T47D (cell line): ENCODE measurements at regions not wholly inside any gene's neighbourhood (a gene's known extent, or its start where the extent isn't known, plus 50 kb on each side); places are given as distances from the start of the nearest gene placed in this dataset.
"Not testable (repeated sequence)": the region's sequence is repeated elsewhere in the genome, so short reads cannot be mapped to it uniquely, and the experiment has no call there.

Source experiments
- DNase-seq, 2 experiments: peaks; one replicate each; pipeline versions ENCODE4 v3.0.0 to v3.0.0-alpha.2; 2011 to 2012; ENCODE audit warnings: low read depth in 1 of 2, low spot score in 1 of 2
- JUND ChIP-seq: IDR thresholded peaks from 2 replicates; pipeline ENCODE4 v1.6.1; 2012; ENCODE audit warnings: low read depth
- in situ Hi-C: cut with HindIII; loops from 2 replicates; pipeline ENCODE4 v1.10.0; 2016; ENCODE audit warnings: low sequenced_read_pairs, low pct_unique_long_range_greater_than_20kb

- TF ChIP-seq JUND = no peak
- no peak for DNase-seq
- in situ Hi-C loops = no loop called here
Observed at GRCh38 chr5:6076341-6077239, 301.8 kb downstream of the MED10 start.

GRCh38 chr5:6072488-6072887 lies 305.9 kb downstream of the MED10 start:
- in situ Hi-C loops, DNase-seq: not testable (repeated sequence)

- no peak for DNase-seq
- TF ChIP-seq JUND = no peak
- in situ Hi-C loops = no loop called here
Observed at GRCh38 chr5:6069496-6070185, 308.7 kb downstream of the MED10 start.

DNA sequence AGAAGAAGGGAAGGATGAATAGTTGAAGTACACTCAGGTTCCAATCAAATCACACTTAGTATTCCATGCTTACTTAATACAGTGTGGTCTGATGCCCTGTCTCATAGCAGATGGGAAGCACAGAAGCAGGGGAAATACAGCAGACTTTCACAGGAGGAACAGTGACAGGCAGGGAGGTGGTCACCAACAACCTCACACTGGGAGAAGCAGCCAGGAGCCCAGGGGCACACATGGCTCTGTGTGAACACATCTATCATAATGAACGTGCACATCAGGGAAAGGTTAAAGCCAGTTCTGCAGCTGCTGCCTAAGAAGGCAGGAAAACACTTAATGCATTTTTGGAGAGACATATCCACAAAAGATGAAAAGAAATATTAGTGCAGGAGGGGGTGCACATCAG lies 312.3 kb downstream of the MED10 start:
- no peak for TF ChIP-seq JUND
- no peak for DNase-seq
- in situ Hi-C loops = no loop called here

GRCh38 chr5:6059137-6059800 lies 319.1 kb downstream of the MED10 start:
- TF ChIP-seq JUND = no peak
- in situ Hi-C loops = no loop called here
- no peak for DNase-seq

DNA sequence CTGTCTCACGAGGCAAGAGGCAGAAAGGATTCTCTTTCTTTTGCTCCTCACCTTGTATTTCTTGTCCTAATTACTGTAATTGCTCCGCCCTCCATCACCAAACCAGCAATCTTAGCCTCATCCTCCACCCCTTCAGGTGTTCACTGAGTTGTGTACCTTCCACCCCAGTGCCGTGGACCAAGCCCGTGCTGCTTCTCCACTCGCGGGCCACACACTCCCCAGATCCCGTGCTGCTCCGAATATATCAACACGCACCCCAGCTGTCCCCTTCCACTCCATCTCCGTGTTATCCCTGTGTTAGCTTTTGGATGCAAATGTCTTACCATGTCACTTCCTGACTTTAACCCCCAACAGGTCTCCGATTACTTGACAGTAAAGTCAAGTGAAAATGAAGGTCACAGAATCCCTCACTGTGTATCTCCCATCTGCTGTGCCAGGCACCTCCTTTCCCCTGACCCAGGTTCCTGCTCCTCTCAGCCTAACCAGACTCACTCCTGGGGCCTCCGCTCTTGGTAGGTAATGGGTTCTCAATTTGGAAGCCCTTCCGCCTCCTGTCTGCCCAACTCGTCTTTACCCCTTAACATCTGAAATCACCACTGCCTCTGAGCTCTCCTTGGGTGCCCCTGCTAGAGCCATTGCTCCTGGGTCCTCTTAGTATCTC lies 320.2 kb downstream of the MED10 start:
- DNase-seq = no peak
- in situ Hi-C loops = no loop called here
- no peak for TF ChIP-seq JUND

GRCh38 chr5:6056280-6056679 lies 322.1 kb downstream of the MED10 start:
- in situ Hi-C loops = no loop called here
- TF ChIP-seq JUND = no peak
- DNase-seq = no peak

DNA sequence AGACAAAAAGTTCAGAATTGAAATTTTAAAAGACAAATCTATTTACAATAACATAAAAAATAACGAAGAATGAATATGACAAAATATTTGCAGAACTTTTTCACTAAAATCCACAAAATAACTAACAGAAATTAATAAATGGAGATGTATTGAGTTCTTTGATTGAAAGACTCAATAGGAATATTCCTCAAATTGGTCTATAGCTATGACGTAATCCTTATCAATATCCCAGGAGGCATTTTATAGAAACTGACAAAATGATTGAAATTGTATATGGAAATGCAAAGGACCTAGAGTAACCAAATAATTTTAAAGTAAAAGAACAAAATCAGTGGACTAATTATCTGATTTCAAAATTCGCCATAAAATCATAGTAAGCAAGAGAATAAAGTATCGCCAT lies 328.7 kb downstream of the MED10 start:
- in situ Hi-C loops = no loop called here
- DNase-seq = no peak
- TF ChIP-seq JUND = no peak

DNA sequence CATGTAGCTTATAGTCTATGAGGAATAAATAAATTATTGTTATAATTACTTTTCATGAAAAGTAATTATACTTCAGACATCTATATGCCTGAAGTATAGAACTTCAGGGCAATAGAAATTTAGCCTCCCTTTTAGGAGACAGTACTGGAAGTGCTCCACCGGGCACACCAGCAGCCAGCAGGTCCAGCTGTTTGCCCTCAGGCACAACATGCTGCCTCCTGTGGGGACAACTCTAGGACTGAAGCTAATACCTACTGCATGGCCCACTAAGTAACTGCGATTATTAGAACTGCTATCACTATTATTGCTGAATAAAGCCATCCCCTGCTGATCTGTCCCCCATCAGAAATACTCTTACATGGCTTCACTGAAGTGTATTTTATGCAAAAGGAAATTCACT lies 329.6 kb downstream of the MED10 start:
- TF ChIP-seq JUND = no peak
- in situ Hi-C loops = no loop called here
- no peak for DNase-seq

GRCh38 chr5:6046296-6046967 lies 331.9 kb downstream of the MED10 start:
- TF ChIP-seq JUND = no peak
- DNase-seq = no peak
- in situ Hi-C loops = no loop called here

DNA sequence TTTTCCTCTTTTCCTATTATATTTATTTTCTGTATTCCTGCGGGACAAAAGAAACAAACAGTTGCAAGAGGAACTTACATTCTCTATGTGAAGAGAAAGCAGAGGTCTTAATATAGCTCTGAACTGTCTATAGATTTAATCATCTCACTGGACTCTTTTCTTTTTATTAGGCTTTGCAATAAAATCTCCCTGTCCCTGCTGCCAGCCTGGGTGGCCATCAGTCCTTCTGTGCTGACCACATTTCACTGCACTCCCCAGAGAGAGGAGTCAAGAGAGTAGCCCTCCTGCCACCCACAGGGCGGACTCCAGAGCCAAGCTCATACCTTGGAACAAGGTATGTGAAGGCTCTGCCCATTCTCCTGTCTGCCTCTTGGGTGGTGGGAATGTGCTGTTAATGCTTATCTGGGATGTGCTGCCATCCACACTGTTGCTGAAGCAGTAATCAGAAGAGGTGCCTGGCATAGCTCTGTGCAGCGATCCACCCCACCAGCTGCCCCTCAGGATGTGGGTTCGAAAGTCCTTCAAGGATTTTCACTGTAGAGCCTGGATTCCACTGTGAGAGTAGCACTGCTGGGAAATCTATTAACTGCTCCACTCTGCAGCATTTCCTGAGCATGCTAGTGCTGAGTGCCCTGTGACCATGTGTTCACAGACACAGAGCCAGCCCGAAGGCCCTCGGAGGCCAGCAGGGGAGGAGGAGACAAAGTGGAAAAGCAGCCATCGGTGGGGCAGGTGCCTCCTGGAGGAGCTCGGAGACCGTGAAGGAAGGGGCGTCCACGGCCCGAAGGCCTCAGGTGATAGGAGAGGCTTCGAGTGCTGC lies 334.6 kb downstream of the MED10 start:
- no peak for DNase-seq
- in situ Hi-C loops = no loop called here
- TF ChIP-seq JUND = no peak
